SK-N-SH (cell line): ENCODE measurements at regions not wholly inside any gene's neighbourhood (a gene's known extent, or its start where the extent isn't known, plus 50 kb on each side); places are given as distances from the start of the nearest gene placed in this dataset.
A peak's percentile ranks its signal among the peaks of the same experiment; 100 is the strongest.

ENCODE experiments used
- CTCF ChIA-PET: fragments of 300-600, 350-600 bp; formaldehyde crosslinking; extraction: SDS; loops from one replicate; lab custom pipeline; 2021; lab: Yijun Ruan, JAX
- POLR2A ChIA-PET: fragments of 350-600 bp; sonication (Branson Sonifier 250); formaldehyde crosslinking; extraction: SDS; loops from one replicate; lab custom pipeline; 2020; ENCODE audit warnings: antibody characterized with exemption, inconsistent platforms; lab: Yijun Ruan, JAX
- DNase-seq: peaks from one replicate; pipeline ENCODE4 v3.0.0; 2012
- H2AFZ ChIP-seq: fragments of 200-600 bp; sonication (generic); 2 replicates; pipeline ENCODE4 v1.8.1; 2016; ENCODE audit warnings: antibody characterized with exemption, mild to moderate bottlenecking, low read depth
- H3F3A ChIP-seq: fragments of 200-600 bp; sonication (generic); replicated peaks from 2 replicates; pipeline ENCODE3; 2016; ENCODE audit warnings: antibody characterized with exemption, mild to moderate bottlenecking; ENCODE audit not compliant: insufficient read depth
- H3K27ac ChIP-seq, 2 experiments: fragments of 200-500 bp in 1 of 2; fragments of 200-600 bp in 1 of 2; sonication (Bioruptor generic) in 1 of 2; sonication (generic), shearing (Covaris generic) in 1 of 2; 2 replicates each; pipeline versions ENCODE4 v1.5.1 to v1.6.1; 2014 to 2016; ENCODE audit warnings: low read depth in 2 of 2, inconsistent platforms in 1 of 2, low read length in 1 of 2, mild to moderate bottlenecking in 1 of 2, mixed read lengths in 1 of 2
- H3K27me3 ChIP-seq: fragments of 200-600 bp; sonication (generic), shearing (Covaris generic); 2 replicates; pipeline ENCODE4 v1.6.1; 2016; ENCODE audit warnings: mixed run types; ENCODE audit not compliant: insufficient read depth
- H3K36me3 ChIP-seq, 2 experiments: fragments of 200-500 bp in 1 of 2; fragments of 200-600 bp in 1 of 2; sonication (Bioruptor generic) in 1 of 2; sonication (generic) in 1 of 2; replicated peaks in 1 of 2; 2 replicates each; pipeline versions ENCODE3 to v1.5.1; 2014 to 2016; ENCODE audit warnings: low read length in 1 of 2, mild to moderate bottlenecking in 1 of 2; ENCODE audit not compliant: insufficient read depth in 2 of 2, control insufficient read depth in 1 of 2
- H3K4me1 ChIP-seq, 2 experiments: fragments of 200-500 bp in 1 of 2; fragments of 200-600 bp in 1 of 2; sonication (Bioruptor generic) in 1 of 2; sonication (generic), shearing (Covaris generic) in 1 of 2; 2 replicates each; pipeline versions ENCODE4 v1.5.1 to v1.6.1; 2014 to 2016; ENCODE audit warnings: low read depth in 1 of 2, low read length in 1 of 2, mixed run types in 1 of 2; ENCODE audit not compliant: insufficient read depth in 2 of 2, control insufficient read depth in 1 of 2
- H3K4me2 ChIP-seq: fragments of 200-600 bp; sonication (generic), shearing (Covaris generic); 2 replicates; pipeline ENCODE4 v1.6.1; 2017; ENCODE audit warnings: mixed run types
- H3K4me3 ChIP-seq, 2 experiments: fragments of 200-500 bp in 1 of 2; fragments of 200-600 bp in 1 of 2; sonication (Bioruptor generic) in 1 of 2; sonication (generic), shearing (Covaris generic) in 1 of 2; 2 replicates each; pipeline versions ENCODE4 v1.5.1 to v1.8.1; 2014 to 2016; ENCODE audit warnings: low read depth in 2 of 2, inconsistent platforms in 1 of 2, low read length in 1 of 2, mild to moderate bottlenecking in 1 of 2, mixed read lengths in 1 of 2, moderate library complexity in 1 of 2
- H3K79me2 ChIP-seq: fragments of 200-600 bp; sonication (generic); 2 replicates; pipeline ENCODE4 v1.8.1; 2017; ENCODE audit warnings: mild to moderate bottlenecking; ENCODE audit not compliant: insufficient read depth
- H3K9ac ChIP-seq: fragments of 200-600 bp; sonication (generic); 2 replicates; pipeline ENCODE4 v1.6.1; 2017; ENCODE audit warnings: mixed run types
- H3K9me2 ChIP-seq: fragments of 200-600 bp; sonication (generic); 2 replicates; pipeline ENCODE4 v1.6.1; 2017; ENCODE audit warnings: mixed run types
- H3K9me3 ChIP-seq: fragments of 200-600 bp; sonication (generic); 2 replicates; pipeline ENCODE4 v1.6.1; 2017; ENCODE audit warnings: mixed run types, mild to moderate bottlenecking, moderate library complexity
- H4K20me1 ChIP-seq: fragments of 200-600 bp; sonication (generic); 2 replicates; pipeline ENCODE4 v1.6.1; 2017; ENCODE audit warnings: mild to moderate bottlenecking, mixed run types; ENCODE audit not compliant: insufficient read depth
- EZH2phosphoT487 ChIP-seq: fragments of 200-600 bp; sonication (generic); IDR thresholded peaks from 2 replicates; pipeline ENCODE4 v1.6.1; 2017; ENCODE audit warnings: low read depth, mixed run types, mild to moderate bottlenecking, antibody characterized with exemption, moderate library complexity, borderline replicate concordance
- FOXJ3 ChIP-seq: sonication (generic); formaldehyde crosslinking; IDR thresholded peaks from 2 replicates; pipeline ENCODE4 v1.5.1; 2020; ENCODE audit warnings: mild to moderate bottlenecking, missing genetic modification reagents
- GATA2 ChIP-seq: sonication (generic); formaldehyde crosslinking; IDR thresholded peaks from 2 replicates; pipeline ENCODE4 v1.5.0; 2020; ENCODE audit warnings: mild to moderate bottlenecking, missing genetic modification reagents
- IRF3 ChIP-seq: fragments of 150-350 bp; IDR thresholded peaks from 2 replicates; pipeline ENCODE4 v1.6.1; 2016; ENCODE audit warnings: mild to moderate bottlenecking, low read depth, low read length
- MAX ChIP-seq: IDR thresholded peaks from 2 replicates; pipeline ENCODE4 v1.4.0; 2012; ENCODE audit warnings: low read depth
- NFIC ChIP-seq: IDR thresholded peaks from 2 replicates; pipeline ENCODE4 v1.4.0; 2012; ENCODE audit warnings: borderline replicate concordance
- REST ChIP-seq: IDR thresholded peaks from 2 replicates; pipeline ENCODE4 v1.6.1; 2012; ENCODE audit warnings: mild to moderate bottlenecking, low read depth, low read length, moderate library complexity
- SIN3A ChIP-seq: IDR thresholded peaks from 2 replicates; pipeline ENCODE4 v1.6.1; 2012; ENCODE audit warnings: low read depth, mild to moderate bottlenecking, low read length, moderate library complexity, borderline replicate concordance
- TAF1 ChIP-seq: IDR thresholded peaks from 2 replicates; pipeline ENCODE4 v1.6.1; 2012; ENCODE audit warnings: low read depth, mild to moderate bottlenecking, low read length, moderate library complexity, borderline replicate concordance
- USF1 ChIP-seq: IDR thresholded peaks from 2 replicates; pipeline ENCODE4 v1.4.0; 2012; ENCODE audit warnings: low read depth, borderline replicate concordance
- YY1 ChIP-seq: IDR thresholded peaks from 2 replicates; pipeline ENCODE4 v1.4.0; 2012; ENCODE audit warnings: low read depth, mild to moderate bottlenecking
- WGBS: methylation state at CpG from one replicate; pipeline ENCODE4 v1.1.6; 2017; ENCODE audit warnings: low lambda C conversion rate; 5-methylcytosine and 5-hydroxymethylcytosine counted together
- TF ChIP-seq, protein P1 (sequence below): fragments of 150-350 bp; IDR thresholded peaks from 2 replicates; pipeline ENCODE4 v1.6.1; 2017; ENCODE audit warnings: antibody characterized with exemption, low read length, low read depth, borderline replicate concordance

- peak overlapping the region; percentile 38; the same call in 1 of the 2 replicates for H3K4me2 ChIP-seq
- ChIA-PET POLR2A (no interaction called here), CTCF (interaction anchor here (1.2 kb wide), 1 partner anchor 13 kb away, joined by 3 read pairs; no protein-coding TSS in a partner anchor)
- no peak overlapping the region for H2AFZ ChIP-seq
- DNase-seq = no peak
- no peak overlapping the region for H3K9ac ChIP-seq
- no peaks in the 10 kb centered on the region for H3K9me3 ChIP-seq
- H3K36me3 ChIP-seq = no peaks in the 10 kb centered on the region
- H3K4me1 ChIP-seq = no peaks in the 10 kb centered on the region; a peak in 1 of 4 replicates
- peak overlapping the region in 1 of 2 experiments; percentile 34; a peak in 2 of 4 replicates for H3K4me3 ChIP-seq
- H3F3A ChIP-seq = no peaks in the 10 kb centered on the region
- H3K79me2 ChIP-seq = no peaks in the 10 kb centered on the region
- no peak overlapping the region for H3K27ac ChIP-seq
- H4K20me1 ChIP-seq = no peaks in the 10 kb centered on the region
- no peak for TF ChIP-seq FOXJ3 (CRISPR knock-in tag)
- TF ChIP-seq MAX = no peak
- TF ChIP-seq YY1 = no peak
- no peak for TF ChIP-seq NFIC
- no peak for TF ChIP-seq EZH2phosphoT487
- TF ChIP-seq, protein P1, sequence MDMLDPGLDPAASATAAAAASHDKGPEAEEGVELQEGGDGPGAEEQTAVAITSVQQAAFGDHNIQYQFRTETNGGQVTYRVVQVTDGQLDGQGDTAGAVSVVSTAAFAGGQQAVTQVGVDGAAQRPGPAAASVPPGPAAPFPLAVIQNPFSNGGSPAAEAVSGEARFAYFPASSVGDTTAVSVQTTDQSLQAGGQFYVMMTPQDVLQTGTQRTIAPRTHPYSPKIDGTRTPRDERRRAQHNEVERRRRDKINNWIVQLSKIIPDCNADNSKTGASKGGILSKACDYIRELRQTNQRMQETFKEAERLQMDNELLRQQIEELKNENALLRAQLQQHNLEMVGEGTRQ = no peak
- no peak for TF ChIP-seq GATA2 (CRISPR knock-in tag)
- no peak for TF ChIP-seq REST
- TF ChIP-seq USF1 = no peak
- TF ChIP-seq SIN3A = no peak
- no peak for TF ChIP-seq IRF3
- TF ChIP-seq TAF1 = no peak
- no peaks in the 10 kb centered on the region for H3K9me2 ChIP-seq
- peaks cover 26% of the 10 kb centered on the region for H3K27me3 ChIP-seq
- WGBS = 15% methylated on average over 9 of the region's 9 CpGs
Measured at GRCh38 chr10:109457302-109457638, 466.0 kb downstream of the XPNPEP1 start.
